ENCODE measurements at regions not wholly inside any gene's neighbourhood (a gene's known extent, or its start where the extent isn't known, plus 50 kb on each side); places are given as distances from the start of the nearest gene placed in this dataset.

GRCh38 chr1:29416267-29417146, 180.2 kb downstream of the PTPRU start:
- POLR2A ChIA-PET, result no interaction called here
- DNase-seq (ENCODE audit: extremely low spot score), result no peak
- CTCF ChIA-PET, result interaction anchor here (0.6 to 0.8 kb wide), 2 partner anchors 165 to 617 kb away, joined by 3 read pairs; no protein-coding TSS in a partner anchor
- TF ChIP-seq NFRKB (IDR thresholded peaks at IDR 0.05) (no peak), TARDBP (IDR thresholded peaks at IDR 0.05) (no peak), FOXM1 (IDR thresholded peaks at IDR 0.05; ENCODE audit: borderline replicate concordance) (no peak), ZNF384 (IDR thresholded peaks at IDR 0.05) (no peak), HDGF (IDR thresholded peaks at IDR 0.05; ENCODE audit: borderline replicate concordance) (no peak), ARNT (IDR thresholded peaks at IDR 0.05) (no peak), ELF4 (IDR thresholded peaks at IDR 0.05) (no peak), FOXK2 (IDR thresholded peaks at IDR 0.05) (no peak), SUZ12 (IDR thresholded peaks at IDR 0.05) (no peak), PKNOX1 (IDR thresholded peaks at IDR 0.05) (no peak), L3MBTL2 (conservative IDR thresholded peaks at IDR 0.05) (no peak), SP1 (IDR thresholded peaks at IDR 0.05) (no peak), CTBP1 (IDR thresholded peaks at IDR 0.05; ENCODE audit: borderline replicate concordance) (no peak), FOXA1 (IDR thresholded peaks at IDR 0.05) (no peak), LEF1 (IDR thresholded peaks at IDR 0.05; ENCODE audit: borderline replicate concordance) (no peak), BHLHE40 (IDR thresholded peaks at IDR 0.05; ENCODE audit: borderline replicate concordance) (no peak)

- POLR2A ChIA-PET, result no interaction called here
- TF ChIP-seq BHLHE40 (IDR thresholded peaks at IDR 0.05; ENCODE audit: borderline replicate concordance) (no peak), FOXM1 (IDR thresholded peaks at IDR 0.05; ENCODE audit: borderline replicate concordance) (no peak), L3MBTL2 (conservative IDR thresholded peaks at IDR 0.05) (no peak), LEF1 (IDR thresholded peaks at IDR 0.05; ENCODE audit: borderline replicate concordance) (no peak), ELF4 (IDR thresholded peaks at IDR 0.05) (no peak), SUZ12 (IDR thresholded peaks at IDR 0.05) (no peak), PKNOX1 (IDR thresholded peaks at IDR 0.05) (no peak), SP1 (IDR thresholded peaks at IDR 0.05) (no peak), ARNT (IDR thresholded peaks at IDR 0.05) (no peak)
- CTCF ChIA-PET, result interaction anchor here (0.6 kb wide), 1 partner anchor 618 kb away, joined by 3 read pairs; no protein-coding TSS in a partner anchor
- no peak for DNase-seq (ENCODE audit: extremely low spot score)
Observed at GRCh38 chr1:29415861-29416260, 179.5 kb downstream of the PTPRU start.

- ChIA-PET POLR2A (no interaction called here), CTCF (no interaction called here)
- no peak for TF ChIP-seq BHLHE40 (IDR thresholded peaks at IDR 0.05; ENCODE audit: borderline replicate concordance)
- no peak for TF ChIP-seq L3MBTL2 (conservative IDR thresholded peaks at IDR 0.05)
- TF ChIP-seq SP1 (IDR thresholded peaks at IDR 0.05), result no peak
- no peak for TF ChIP-seq FOXM1 (IDR thresholded peaks at IDR 0.05; ENCODE audit: borderline replicate concordance)
- TF ChIP-seq PKNOX1 (IDR thresholded peaks at IDR 0.05), result no peak
- no peak for TF ChIP-seq NFRKB (IDR thresholded peaks at IDR 0.05)
- no peak for TF ChIP-seq ELF4 (IDR thresholded peaks at IDR 0.05)
- DNase-seq (ENCODE audit: extremely low spot score), result peak; percentile 72
Observed at GRCh38 chr1:29415156-29415830, 179.0 kb downstream of the PTPRU start.

- ChIA-PET CTCF (no interaction called here), POLR2A (no interaction called here)
- no peak for DNase-seq (ENCODE audit: extremely low spot score)
- TF ChIP-seq CTBP1 (IDR thresholded peaks at IDR 0.05; ENCODE audit: borderline replicate concordance), result no peak
- TF ChIP-seq NFRKB (IDR thresholded peaks at IDR 0.05), result no peak
- no peak for TF ChIP-seq ARNT (IDR thresholded peaks at IDR 0.05)
- no peak for TF ChIP-seq FOXM1 (IDR thresholded peaks at IDR 0.05; ENCODE audit: borderline replicate concordance)
- no peak for TF ChIP-seq LEF1 (IDR thresholded peaks at IDR 0.05; ENCODE audit: borderline replicate concordance)
- no peak for TF ChIP-seq SP1 (IDR thresholded peaks at IDR 0.05)
- TF ChIP-seq PKNOX1 (IDR thresholded peaks at IDR 0.05), result no peak
- no peak for TF ChIP-seq L3MBTL2 (conservative IDR thresholded peaks at IDR 0.05)
- no peak for TF ChIP-seq FOXK2 (IDR thresholded peaks at IDR 0.05)
- no peak for TF ChIP-seq HDGF (IDR thresholded peaks at IDR 0.05; ENCODE audit: borderline replicate concordance)
- TF ChIP-seq TARDBP (IDR thresholded peaks at IDR 0.05), result no peak
Observed at GRCh38 chr1:29414086-29414485, 177.8 kb downstream of the PTPRU start.

GRCh38 chr1:29413661-29414060, 177.3 kb downstream of the PTPRU start:
- TF ChIP-seq LEF1 (IDR thresholded peaks at IDR 0.05; ENCODE audit: borderline replicate concordance) (no peak), FOXK2 (IDR thresholded peaks at IDR 0.05) (no peak), BHLHE40 (IDR thresholded peaks at IDR 0.05; ENCODE audit: borderline replicate concordance) (no peak), NFRKB (IDR thresholded peaks at IDR 0.05) (no peak), HDGF (IDR thresholded peaks at IDR 0.05; ENCODE audit: borderline replicate concordance) (no peak)
- ChIA-PET CTCF (no interaction called here), POLR2A (no interaction called here)
- DNase-seq (ENCODE audit: extremely low spot score), result no peak
